Upper lobe of right lung (tissue), 1 donor: ENCODE measurements at regions not wholly inside any gene's neighbourhood (a gene's known extent, or its start where the extent isn't known, plus 50 kb on each side); places are given as distances from the start of the nearest gene placed in this dataset.

Experiments
- ATAC-seq: fragments of 200-7000 bp; cut with Tn5 transposase; one replicate; pipeline ENCODE4 v1.9.1; 2020; ENCODE audit warnings: mild to moderate bottlenecking, moderate library complexity
- DNase-seq: peaks from one replicate; pipeline ENCODE4 v3.0.0-alpha.2; 2020
- H3K27ac ChIP-seq: fragments of 200-600 bp; one replicate; pipeline ENCODE4 v1.8.0; 2022
- H3K27me3 ChIP-seq: fragments of 200-600 bp; one replicate; pipeline ENCODE4 v1.8.0; 2022; ENCODE audit warnings: mild to moderate bottlenecking
- H3K36me3 ChIP-seq: fragments of 200-600 bp; one replicate; pipeline ENCODE4 v1.8.0; 2022
- H3K4me1 ChIP-seq: fragments of 200-600 bp; one replicate; pipeline ENCODE4 v1.8.0; 2022
- H3K4me3 ChIP-seq: fragments of 200-600 bp; one replicate; pipeline ENCODE4 v1.8.0; 2022; ENCODE audit warnings: mild to moderate bottlenecking
- H3K9me3 ChIP-seq: fragments of 200-600 bp; one replicate; pipeline ENCODE4 v1.8.0; 2022
- intact Hi-C: fragments of 100-400 bp; cut with DNase I; formaldehyde crosslinking; loops from one replicate; pipeline ENCODE4 v1.11.0; 2022
- TF ChIP-seq, protein P1 (sequence below): fragments of 200-600 bp; IDR thresholded peaks from one replicate; pipeline ENCODE4 v1.8.0; 2022; ENCODE audit warnings: antibody characterized with exemption
- donor health status: DM: no; HTN: yes; CAD: no; lungs with severe emphysema.

DNA sequence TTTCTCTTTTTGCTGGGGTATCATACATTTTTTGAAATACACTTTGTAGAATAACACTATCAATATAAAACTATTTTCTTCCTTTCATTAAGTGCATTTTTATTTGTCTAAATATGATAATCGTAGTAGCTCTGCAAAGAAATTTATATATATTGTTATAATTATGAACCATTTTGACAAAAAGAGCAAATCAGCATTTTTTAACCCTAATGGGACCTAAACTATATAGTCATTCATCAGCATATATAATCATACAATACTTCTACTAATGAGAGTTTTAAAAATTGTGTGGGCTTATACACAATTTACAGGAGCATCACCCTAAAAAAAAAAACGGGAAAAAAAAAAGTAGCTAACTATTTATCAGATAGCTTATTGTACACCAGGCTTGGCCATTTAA is 329.7 kb upstream of the TYRP1 start:
- intact Hi-C loops, result no loop called here
- no peak overlapping the region for H3K27ac ChIP-seq
- TF ChIP-seq, protein P1, sequence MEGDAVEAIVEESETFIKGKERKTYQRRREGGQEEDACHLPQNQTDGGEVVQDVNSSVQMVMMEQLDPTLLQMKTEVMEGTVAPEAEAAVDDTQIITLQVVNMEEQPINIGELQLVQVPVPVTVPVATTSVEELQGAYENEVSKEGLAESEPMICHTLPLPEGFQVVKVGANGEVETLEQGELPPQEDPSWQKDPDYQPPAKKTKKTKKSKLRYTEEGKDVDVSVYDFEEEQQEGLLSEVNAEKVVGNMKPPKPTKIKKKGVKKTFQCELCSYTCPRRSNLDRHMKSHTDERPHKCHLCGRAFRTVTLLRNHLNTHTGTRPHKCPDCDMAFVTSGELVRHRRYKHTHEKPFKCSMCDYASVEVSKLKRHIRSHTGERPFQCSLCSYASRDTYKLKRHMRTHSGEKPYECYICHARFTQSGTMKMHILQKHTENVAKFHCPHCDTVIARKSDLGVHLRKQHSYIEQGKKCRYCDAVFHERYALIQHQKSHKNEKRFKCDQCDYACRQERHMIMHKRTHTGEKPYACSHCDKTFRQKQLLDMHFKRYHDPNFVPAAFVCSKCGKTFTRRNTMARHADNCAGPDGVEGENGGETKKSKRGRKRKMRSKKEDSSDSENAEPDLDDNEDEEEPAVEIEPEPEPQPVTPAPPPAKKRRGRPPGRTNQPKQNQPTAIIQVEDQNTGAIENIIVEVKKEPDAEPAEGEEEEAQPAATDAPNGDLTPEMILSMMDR, result no peak
- no peaks in the 10 kb centered on the region for H3K4me1 ChIP-seq
- DNase-seq (no peak), ATAC-seq (no peak)
- H3K36me3 ChIP-seq, result no peaks in the 10 kb centered on the region
- no peaks in the 10 kb centered on the region for H3K27me3 ChIP-seq
- H3K4me3 ChIP-seq, result no peak overlapping the region
- H3K9me3 ChIP-seq, result no peaks in the 10 kb centered on the region

DNA sequence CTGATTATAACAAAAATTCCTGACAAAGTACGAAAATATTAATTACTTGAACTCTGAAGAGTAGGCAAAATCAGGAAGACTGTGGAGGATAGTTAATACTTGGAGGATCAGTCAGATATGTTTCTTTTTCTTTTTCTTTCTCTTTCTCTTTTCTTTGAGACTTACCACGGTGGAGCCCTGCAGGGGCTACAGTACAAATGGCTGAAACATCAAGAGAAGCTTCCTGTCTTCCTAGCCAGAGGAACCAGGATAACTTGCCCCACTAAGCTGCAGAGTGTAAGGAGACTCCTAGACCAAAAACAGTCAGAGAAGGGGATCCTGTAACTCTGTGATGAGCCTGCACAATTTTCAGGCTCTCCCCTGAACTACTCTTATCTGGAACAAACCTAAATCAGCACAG is 324.6 kb upstream of the TYRP1 start:
- no peaks in the 10 kb centered on the region for H3K4me1 ChIP-seq
- no peak overlapping the region for H3K4me3 ChIP-seq
- no peaks in the 10 kb centered on the region for H3K36me3 ChIP-seq
- intact Hi-C loops, result no loop called here
- H3K9me3 ChIP-seq, result no peaks in the 10 kb centered on the region
- H3K27me3 ChIP-seq, result no peaks in the 10 kb centered on the region
- no peak overlapping the region for H3K27ac ChIP-seq
- DNase-seq, result no peak
- TF ChIP-seq, protein P1, result no peak
- ATAC-seq, result no peak

DNA sequence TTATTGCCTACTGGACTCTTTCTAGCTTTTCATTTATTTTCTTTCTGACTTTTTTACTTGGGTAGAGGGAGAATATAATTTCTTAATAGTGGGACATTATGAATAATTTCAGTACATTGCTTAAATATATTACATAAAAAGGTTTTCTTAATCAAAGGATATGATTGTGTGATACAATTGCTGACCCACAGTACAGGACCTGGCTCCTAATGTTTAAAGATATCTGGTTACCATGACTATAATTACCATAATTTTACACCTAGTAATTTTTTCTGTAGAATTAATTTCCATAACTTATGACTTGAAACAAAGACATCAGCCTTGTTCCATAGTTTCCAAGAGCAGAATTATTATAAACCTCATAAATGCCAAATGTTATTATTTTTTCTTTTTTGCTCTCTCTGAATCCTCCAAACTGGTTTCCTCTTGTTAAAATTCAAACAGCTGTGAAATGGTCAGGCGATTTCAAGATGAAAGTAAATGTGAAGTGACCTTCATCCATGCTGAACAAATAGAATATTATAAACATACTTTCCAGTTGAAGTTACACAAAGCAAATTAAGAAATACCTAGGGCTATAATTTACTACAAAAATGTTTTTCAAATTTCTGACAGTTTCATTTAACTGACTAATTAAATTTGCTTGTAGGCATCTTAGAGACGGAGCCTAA is 301.2 kb upstream of the TYRP1 start:
- no peaks in the 10 kb centered on the region for H3K9me3 ChIP-seq
- DNase-seq (no peak), ATAC-seq (no peak)
- H3K36me3 ChIP-seq, result no peaks in the 10 kb centered on the region
- TF ChIP-seq, protein P1, result no peak
- H3K27ac ChIP-seq, result no peak overlapping the region
- no peaks in the 10 kb centered on the region for H3K27me3 ChIP-seq
- intact Hi-C loops, result no loop called here
- no peak overlapping the region for H3K4me3 ChIP-seq
- H3K4me1 ChIP-seq, result no peaks in the 10 kb centered on the region

DNA sequence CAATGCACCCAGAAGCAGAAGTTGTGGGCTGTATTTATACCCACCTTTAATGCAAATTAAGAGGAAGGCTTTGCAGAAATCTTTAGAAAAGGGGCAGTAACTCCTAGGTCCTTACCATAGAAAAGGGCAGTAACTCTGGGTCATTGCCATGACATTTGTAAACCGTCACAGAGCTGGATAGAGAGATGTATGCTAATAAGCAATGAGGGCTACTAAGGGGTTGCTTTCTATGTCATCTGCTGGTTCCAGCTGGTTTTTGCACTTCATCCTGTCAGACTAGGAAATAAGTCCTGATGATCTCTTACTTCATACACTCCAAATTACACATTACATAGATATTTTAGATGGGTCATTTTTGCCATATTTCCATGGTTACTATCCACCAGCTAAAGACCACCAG is 299.1 kb upstream of the TYRP1 start:
- H3K36me3 ChIP-seq, result no peaks in the 10 kb centered on the region
- H3K4me1 ChIP-seq, result no peaks in the 10 kb centered on the region
- intact Hi-C loops, result no loop called here
- TF ChIP-seq, protein P1, result no peak
- no peak overlapping the region for H3K27ac ChIP-seq
- no peak overlapping the region for H3K4me3 ChIP-seq
- ATAC-seq, result no peak
- no peaks in the 10 kb centered on the region for H3K27me3 ChIP-seq
- no peak for DNase-seq
- no peaks in the 10 kb centered on the region for H3K9me3 ChIP-seq

DNA sequence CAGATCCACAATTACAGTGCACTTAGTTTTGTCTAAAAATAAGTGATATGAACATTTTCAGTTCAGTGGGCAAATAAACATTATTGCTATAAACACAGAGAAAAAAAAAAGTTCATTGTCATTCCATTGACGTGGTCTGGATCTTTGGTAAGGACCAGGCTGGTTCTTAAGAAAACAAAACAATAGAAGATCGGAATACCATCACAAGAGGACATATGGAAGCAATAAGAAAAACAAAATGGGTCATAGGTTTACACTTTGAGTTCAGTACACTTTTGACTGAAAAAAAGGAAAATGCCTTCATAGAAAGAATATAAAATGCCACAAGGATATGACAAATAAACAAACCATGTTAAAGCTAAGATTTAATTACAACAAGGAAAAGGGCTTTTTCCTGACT is 289.5 kb upstream of the TYRP1 start:
- Histone ChIP-seq H3K27me3 (no peaks in the 10 kb centered on the region), H3K27ac (no peak overlapping the region), H3K9me3 (no peaks in the 10 kb centered on the region), H3K36me3 (no peaks in the 10 kb centered on the region), H3K4me1 (no peaks in the 10 kb centered on the region), H3K4me3 (no peak overlapping the region)
- DNase-seq (no peak), ATAC-seq (no peak)
- TF ChIP-seq, protein P1, result no peak
- intact Hi-C loops, result no loop called here

DNA sequence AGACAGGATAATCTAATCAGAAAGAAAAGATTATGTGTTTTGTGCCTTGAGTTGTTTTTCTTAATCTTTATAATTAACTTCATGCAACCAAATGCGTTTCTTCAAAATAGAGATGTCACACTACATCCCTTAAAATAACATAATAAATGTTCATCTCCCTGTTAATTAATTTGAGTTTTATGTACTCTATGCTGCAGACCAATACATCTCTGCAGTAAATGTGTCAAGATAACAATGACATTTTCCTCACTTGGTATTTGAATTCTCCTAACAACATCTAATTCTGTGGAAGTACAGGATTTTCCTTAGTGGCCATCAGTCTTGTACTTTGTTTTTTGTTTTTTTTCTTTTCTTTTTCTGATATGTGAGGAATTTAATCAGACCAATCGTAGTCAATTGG is 279.2 kb upstream of the TYRP1 start:
- no peaks in the 10 kb centered on the region for H3K36me3 ChIP-seq
- H3K9me3 ChIP-seq, result no peaks in the 10 kb centered on the region
- no peaks in the 10 kb centered on the region for H3K27me3 ChIP-seq
- ATAC-seq (no peak), DNase-seq (no peak)
- no peak overlapping the region for H3K4me3 ChIP-seq
- TF ChIP-seq, protein P1, result no peak
- intact Hi-C loops, result no loop called here
- H3K27ac ChIP-seq, result no peak overlapping the region
- H3K4me1 ChIP-seq, result no peaks in the 10 kb centered on the region
